Endothelial cell of umbilical vein (primary cell): ENCODE measurements at regions not wholly inside any gene's neighbourhood (a gene's known extent, or its start where the extent isn't known, plus 50 kb on each side); places are given as distances from the start of the nearest gene placed in this dataset.

Experiments used
- BruUV-seq: library from RNA; stranded (reverse); fragments of 400-500 nt; replicated peaks from 2 replicates; lab custom pipeline; 2021; lab: Mats Ljungman, UMichigan
- CTCF ChIA-PET: fragments of 300-600, 350-600 bp; sonication (Branson Sonifier 250); formaldehyde crosslinking; loops from one replicate; lab custom pipeline; 2021; ENCODE audit warnings: antibody characterized with exemption, inconsistent platforms; lab: Charles Lee
- POLR2A ChIA-PET: fragments of 300-600, 350-600 bp; sonication (Branson Sonifier 250); formaldehyde crosslinking; loops from one replicate; lab custom pipeline; 2021; ENCODE audit warnings: antibody characterized with exemption, inconsistent platforms; lab: Charles Lee
- DNase-seq: peaks from one replicate; pipeline ENCODE4 v3.0.0-alpha.2; 2011; ENCODE audit warnings: low read depth, low spot score
- FAIRE-seq: peaks from 2 replicates; lab custom pipeline; 2011; peaks lifted over from hg19 to GRCh38; lab: Jason Lieb, UNC
- H2AFZ ChIP-seq: 2 replicates; pipeline ENCODE4 v1.6.0; 2012; ENCODE audit warnings: low read depth, low read length, control low read depth, inconsistent platforms
- H3K27ac ChIP-seq: 2 replicates; pipeline ENCODE4 v1.5.1; 2011; ENCODE audit warnings: low read depth, mild to moderate bottlenecking, control low read depth, low read length, moderate library complexity; ENCODE audit not compliant: insufficient read depth
- H3K27me3 ChIP-seq, 2 experiments: 2 replicates each; pipeline versions ENCODE4 v1.6.0 to v1.6.1; 2011; ENCODE audit warnings: low read length in 2 of 2, mixed read lengths in 1 of 2; ENCODE audit not compliant: control insufficient read depth in 2 of 2, insufficient read depth in 2 of 2
- H3K36me3 ChIP-seq, 2 experiments: 2 replicates in 1 of 2; 3 replicates in 1 of 2; pipeline ENCODE4 v1.5.1; 2011; ENCODE audit warnings: low read length in 2 of 2, mild to moderate bottlenecking in 1 of 2, moderate library complexity in 1 of 2; ENCODE audit not compliant: control insufficient read depth in 2 of 2, insufficient read depth in 2 of 2; ENCODE audit errors: extremely low read depth in 1 of 2
- H3K4me1 ChIP-seq: 3 replicates; pipeline ENCODE4 v1.5.1; 2011; ENCODE audit warnings: mild to moderate bottlenecking, low read length; ENCODE audit not compliant: control insufficient read depth, insufficient read depth; ENCODE audit errors: extremely low read depth
- H3K4me2 ChIP-seq: 2 replicates; pipeline ENCODE4 v1.6.1; 2011; ENCODE audit warnings: low read length, control low read depth, mixed read lengths; ENCODE audit not compliant: insufficient read depth
- H3K4me3 ChIP-seq, 3 experiments: fragments of 200-600 bp in 1 of 3; sonication (generic), shearing (Covaris generic) in 1 of 3; replicated peaks in 1 of 3; 2 replicates each; pipeline ENCODE4 v1.5.1; 2011 to 2016; ENCODE audit warnings: control low read depth in 3 of 3, low read length in 3 of 3, mild to moderate bottlenecking in 2 of 3, inconsistent platforms in 1 of 3, low read depth in 1 of 3, moderate library complexity in 1 of 3; ENCODE audit not compliant: insufficient read depth in 1 of 3
- H3K79me2 ChIP-seq: 2 replicates; pipeline ENCODE4 v1.6.0; 2012; ENCODE audit warnings: low read length, inconsistent platforms; ENCODE audit not compliant: control insufficient read depth, insufficient read depth
- H3K9ac ChIP-seq: replicated peaks from 2 replicates; pipeline ENCODE3; 2011; ENCODE audit warnings: low read length, control low read depth; ENCODE audit not compliant: insufficient read depth; ENCODE audit errors: extremely low read depth
- H3K9me1 ChIP-seq: replicated peaks from 3 replicates; pipeline ENCODE4 v1.6.0; 2011; ENCODE audit warnings: mild to moderate bottlenecking, low read length; ENCODE audit not compliant: control insufficient read depth, insufficient read depth; ENCODE audit errors: extremely low read depth
- H3K9me3 ChIP-seq: replicated peaks from 2 replicates; pipeline ENCODE4 v1.5.1; 2012; ENCODE audit warnings: low read length, inconsistent platforms; ENCODE audit not compliant: control insufficient read depth, insufficient read depth
- H4K20me1 ChIP-seq: replicated peaks from 2 replicates; pipeline ENCODE3; 2011; ENCODE audit warnings: mild to moderate bottlenecking, low read length; ENCODE audit not compliant: control insufficient read depth, insufficient read depth; ENCODE audit errors: extremely low read depth
- CTCF ChIP-seq, 2 donors: IDR thresholded peaks; 1 replicate in 1 of 2; 2 replicates in 1 of 2; pipeline ENCODE4 v1.5.1; 2011; ENCODE audit warnings: low read length in 2 of 2, mild to moderate bottlenecking in 2 of 2, moderate library complexity in 2 of 2, control low read depth in 1 of 2, inconsistent platforms in 1 of 2, low read depth in 1 of 2; ENCODE audit not compliant: insufficient read depth in 1 of 2; ENCODE audit errors: extremely low read depth in 1 of 2
- EZH2 ChIP-seq: IDR thresholded peaks from 2 replicates; pipeline ENCODE4 v1.6.1; 2012; ENCODE audit warnings: borderline replicate concordance, low read depth, mild to moderate bottlenecking, moderate library complexity, low read length, inconsistent platforms; ENCODE audit not compliant: severe bottlenecking
- FOS ChIP-seq: IDR thresholded peaks from 2 replicates; pipeline ENCODE4 v1.6.1; 2011; ENCODE audit warnings: mild to moderate bottlenecking, low read length, moderate library complexity, borderline replicate concordance; ENCODE audit not compliant: insufficient read depth
- GATA2 ChIP-seq: IDR thresholded peaks from 2 replicates; pipeline ENCODE4 v1.7.0; 2011; ENCODE audit warnings: low read depth, mild to moderate bottlenecking, moderate library complexity, mixed read lengths, low read length; ENCODE audit not compliant: insufficient read length, insufficient read depth
- JUN ChIP-seq: IDR thresholded peaks from 2 replicates; pipeline ENCODE4 v1.6.1; 2011; ENCODE audit warnings: borderline replicate concordance, low read depth; ENCODE audit not compliant: insufficient read length, insufficient read depth
- MYC ChIP-seq: IDR thresholded peaks from one replicate; pipeline ENCODE4 v1.6.1; 2011; ENCODE audit warnings: mild to moderate bottlenecking, low read depth, low read length
- POLR2A ChIP-seq: IDR thresholded peaks from 2 replicates; pipeline ENCODE4 v1.6.1; 2012; ENCODE audit warnings: low read depth, mild to moderate bottlenecking, control low read depth, low read length
- POLR2AphosphoS5 ChIP-seq: IDR thresholded peaks from 2 replicates; pipeline ENCODE4 v1.6.1; 2012; ENCODE audit warnings: low read depth, mild to moderate bottlenecking, control low read depth, low read length, moderate library complexity; ENCODE audit not compliant: insufficient read depth
- dilution Hi-C: fragments of 300-500 bp; cut with MboI; formaldehyde crosslinking; loops from one replicate; pipeline ENCODE4 v1.15.0; 2019; ENCODE audit warnings: low sequenced_read_pairs; ENCODE audit not compliant: extremely low pct_ligation_motif_present
- intact Hi-C: fragments of 100-400 bp; cut with micrococcal nuclease; formaldehyde crosslinking; loops from one replicate; pipeline ENCODE4 v1.10.0; 2022
- TF ChIP-seq, protein P1 (sequence below): IDR thresholded peaks from 2 replicates; pipeline ENCODE4 v1.6.1; 2011; ENCODE audit not compliant: insufficient read depth, insufficient read length

- Histone ChIP-seq H3K36me3 (no peaks in the 10 kb centered on the region), H3K9me3 (no peaks in the 10 kb centered on the region), H3K4me3 (no peak overlapping the region), H3K4me1 (peaks cover 2% of the 10 kb centered on the region), H4K20me1 (no peaks in the 10 kb centered on the region), H3K4me2 (no peak overlapping the region), H2AFZ (no peak overlapping the region), H3K27me3 (no peaks in the 10 kb centered on the region), H3K27ac (no peak overlapping the region), H3K9me1 (no peaks in the 10 kb centered on the region), H3K9ac (no peak overlapping the region), H3K79me2 (no peaks in the 10 kb centered on the region)
- ChIA-PET POLR2A (no interaction called here), CTCF (interaction anchor here (1.0 to 1.4 kb wide), 3 partner anchors 13 to 264 kb away, joined by 3 to 8 read pairs (median 3); no protein-coding TSS in a partner anchor)
- no peak for TF ChIP-seq POLR2A
- no peak for TF ChIP-seq MYC
- no peak for TF ChIP-seq FOS
- no peak for TF ChIP-seq GATA2
- TF ChIP-seq JUN = no peak
- TF ChIP-seq POLR2AphosphoS5 = no peak
- TF ChIP-seq CTCF (IDR thresholded peaks at IDR 0.05; ENCODE audit: extremely low read depth in 1 of 2, insufficient read depth in 1 of 2, low read depth in 1 of 2, low read length in 2 of 2) = no peak
- TF ChIP-seq, protein P1, sequence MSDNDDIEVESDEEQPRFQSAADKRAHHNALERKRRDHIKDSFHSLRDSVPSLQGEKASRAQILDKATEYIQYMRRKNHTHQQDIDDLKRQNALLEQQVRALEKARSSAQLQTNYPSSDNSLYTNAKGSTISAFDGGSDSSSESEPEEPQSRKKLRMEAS = no peak
- TF ChIP-seq EZH2 = no peak
- peak; percentile 71 for FAIRE-seq
- DNase-seq = peak; percentile 51
- dilution Hi-C loops (no loop called here), intact Hi-C loops (no loop called here)
- BruUV-seq = no TSS peak
These were observed 161.8 kb downstream of the KIF26A start for GRCh38 chr14:104299993-104300761.
